ENCODE measurements at regions not wholly inside any gene's neighbourhood (a gene's known extent, or its start where the extent isn't known, plus 50 kb on each side); places are given as distances from the start of the nearest gene placed in this dataset.

DNA sequence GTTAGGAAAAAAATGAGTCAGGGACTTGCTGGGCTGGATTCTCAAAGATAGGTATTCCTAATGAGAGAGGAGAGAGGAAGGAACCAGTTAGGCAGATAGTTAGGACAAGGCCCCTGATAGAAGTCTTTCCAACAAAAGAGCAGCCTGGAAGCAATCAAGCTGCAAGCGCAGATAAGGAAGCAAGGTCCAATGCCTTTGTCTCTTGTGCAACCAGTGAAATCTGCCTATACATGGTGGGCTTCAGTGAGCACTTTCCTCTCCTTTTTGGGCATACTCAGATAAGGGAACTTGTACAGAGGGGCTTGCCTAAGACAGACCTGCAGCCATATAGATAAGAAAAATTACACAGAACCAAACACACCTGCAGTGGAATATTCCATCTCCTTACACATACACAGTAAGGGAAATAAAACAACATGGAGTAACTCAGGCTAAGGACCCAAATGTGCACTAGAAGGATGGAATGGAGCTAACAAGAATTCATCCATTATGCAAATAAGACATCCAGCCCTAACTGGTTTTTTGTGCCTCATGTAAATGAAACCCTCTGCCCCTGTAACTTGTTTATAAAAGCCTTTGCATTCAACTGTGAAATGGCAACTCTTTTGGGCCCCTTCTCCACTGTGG, 68.8 kb downstream of the PCDH18 start:
- TF ChIP-seq, protein P1, sequence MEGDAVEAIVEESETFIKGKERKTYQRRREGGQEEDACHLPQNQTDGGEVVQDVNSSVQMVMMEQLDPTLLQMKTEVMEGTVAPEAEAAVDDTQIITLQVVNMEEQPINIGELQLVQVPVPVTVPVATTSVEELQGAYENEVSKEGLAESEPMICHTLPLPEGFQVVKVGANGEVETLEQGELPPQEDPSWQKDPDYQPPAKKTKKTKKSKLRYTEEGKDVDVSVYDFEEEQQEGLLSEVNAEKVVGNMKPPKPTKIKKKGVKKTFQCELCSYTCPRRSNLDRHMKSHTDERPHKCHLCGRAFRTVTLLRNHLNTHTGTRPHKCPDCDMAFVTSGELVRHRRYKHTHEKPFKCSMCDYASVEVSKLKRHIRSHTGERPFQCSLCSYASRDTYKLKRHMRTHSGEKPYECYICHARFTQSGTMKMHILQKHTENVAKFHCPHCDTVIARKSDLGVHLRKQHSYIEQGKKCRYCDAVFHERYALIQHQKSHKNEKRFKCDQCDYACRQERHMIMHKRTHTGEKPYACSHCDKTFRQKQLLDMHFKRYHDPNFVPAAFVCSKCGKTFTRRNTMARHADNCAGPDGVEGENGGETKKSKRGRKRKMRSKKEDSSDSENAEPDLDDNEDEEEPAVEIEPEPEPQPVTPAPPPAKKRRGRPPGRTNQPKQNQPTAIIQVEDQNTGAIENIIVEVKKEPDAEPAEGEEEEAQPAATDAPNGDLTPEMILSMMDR (IDR thresholded peaks at IDR 0.05) = no peak
- TF ChIP-seq EZH2 (IDR thresholded peaks at IDR 0.05; ENCODE audit: borderline replicate concordance, insufficient read depth, low read depth, low read length, poor library complexity, severe bottlenecking) = no peak
